Activated T-helper 17 cell treated with anti-CD3 and anti-CD28 coated beads, Interleukin-2, amount 50 U/mL, for 72 hours (primary cell): ENCODE measurements at regions not wholly inside any gene's neighbourhood (a gene's known extent, or its start where the extent isn't known, plus 50 kb on each side); places are given as distances from the start of the nearest gene placed in this dataset.
"Not testable (repeated sequence)": the region's sequence is repeated elsewhere in the genome, so short reads cannot be mapped to it uniquely, and the experiment has no call there.

Source experiments
- ATAC-seq: fragments of 150-1000 bp; cut with Tn5 transposase; replicated peaks from 2 replicates; pipeline ENCODE4 v1.10.0; 2021; ENCODE audit warnings: mild to moderate bottlenecking, moderate library complexity
- H3K27ac Mint-ChIP-seq: one replicate; pipeline ENCODE4 v1.8.0; 2022; ENCODE audit warnings: mixed read lengths
- H3K27me3 Mint-ChIP-seq: one replicate; pipeline ENCODE4 v1.8.0; 2022; ENCODE audit warnings: mixed read lengths
- H3K36me3 Mint-ChIP-seq: one replicate; pipeline ENCODE4 v1.8.0; 2022; ENCODE audit warnings: low read depth, mild to moderate bottlenecking, mixed read lengths
- H3K4me1 Mint-ChIP-seq: one replicate; pipeline ENCODE4 v1.8.0; 2022; ENCODE audit warnings: mixed read lengths
- H3K4me3 Mint-ChIP-seq: one replicate; pipeline ENCODE4 v1.8.0; 2022; ENCODE audit warnings: mild to moderate bottlenecking, mixed read lengths
- H3K9me3 Mint-ChIP-seq: one replicate; pipeline ENCODE4 v1.8.0; 2022; ENCODE audit warnings: mixed read lengths

GRCh38 chr2:63676135-63676534 is 87.4 kb downstream of the MDH1 start:
- H3K4me3 Mint-ChIP-seq = no peak overlapping the region
- H3K27ac Mint-ChIP-seq = no peak overlapping the region
- H3K9me3 Mint-ChIP-seq = no peaks in the 10 kb centered on the region
- no peak for ATAC-seq
- H3K36me3 Mint-ChIP-seq = no peaks in the 10 kb centered on the region
- peaks cover 19% of the 10 kb centered on the region for H3K27me3 Mint-ChIP-seq
- H3K4me1 Mint-ChIP-seq = no peaks in the 10 kb centered on the region

DNA sequence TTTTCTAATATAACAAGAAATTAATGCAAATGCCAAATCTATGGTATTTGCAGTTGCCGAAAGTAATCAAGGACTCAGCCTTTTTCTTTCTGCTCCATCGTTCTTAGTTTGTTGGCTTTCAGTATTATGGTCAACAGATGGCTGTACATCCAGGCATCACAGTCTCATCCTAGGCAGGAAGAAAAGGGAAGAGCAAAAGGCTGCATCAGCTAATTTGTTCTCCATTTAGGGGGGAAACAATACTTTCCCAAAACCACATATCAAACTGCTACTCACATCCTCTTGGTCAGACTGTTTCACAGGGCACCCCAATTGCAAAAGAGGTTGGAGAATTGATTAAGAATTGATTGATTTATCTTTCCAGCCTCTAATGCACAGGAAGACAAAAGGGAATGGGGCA is 89.3 kb downstream of the MDH1 start:
- H3K27ac Mint-ChIP-seq = no peak overlapping the region
- H3K36me3 Mint-ChIP-seq = no peaks in the 10 kb centered on the region
- H3K4me1 Mint-ChIP-seq = no peaks in the 10 kb centered on the region
- no peak overlapping the region for H3K4me3 Mint-ChIP-seq
- no peaks in the 10 kb centered on the region for H3K9me3 Mint-ChIP-seq
- H3K27me3 Mint-ChIP-seq = peaks cover 9% of the 10 kb centered on the region
- no peak for ATAC-seq

- no peaks in the 10 kb centered on the region for H3K9me3 Mint-ChIP-seq
- no peak overlapping the region for H3K4me3 Mint-ChIP-seq
- peaks cover 6% of the 10 kb centered on the region for H3K27me3 Mint-ChIP-seq
- H3K4me1 Mint-ChIP-seq = no peaks in the 10 kb centered on the region
- H3K36me3 Mint-ChIP-seq = no peaks in the 10 kb centered on the region
- no peak for ATAC-seq
- H3K27ac Mint-ChIP-seq = no peak overlapping the region
These were observed 89.8 kb downstream of the MDH1 start for GRCh38 chr2:63678551-63678950.

GRCh38 chr2:63679252-63679855 is 90.6 kb downstream of the MDH1 start:
- Mint-ChIP-seq H3K27me3 (peaks cover 6% of the 10 kb centered on the region), H3K4me1 (no peaks in the 10 kb centered on the region), H3K36me3 (no peaks in the 10 kb centered on the region), H3K9me3 (no peaks in the 10 kb centered on the region), H3K4me3 (no peak overlapping the region), H3K27ac (no peak overlapping the region)
- no peak for ATAC-seq

DNA sequence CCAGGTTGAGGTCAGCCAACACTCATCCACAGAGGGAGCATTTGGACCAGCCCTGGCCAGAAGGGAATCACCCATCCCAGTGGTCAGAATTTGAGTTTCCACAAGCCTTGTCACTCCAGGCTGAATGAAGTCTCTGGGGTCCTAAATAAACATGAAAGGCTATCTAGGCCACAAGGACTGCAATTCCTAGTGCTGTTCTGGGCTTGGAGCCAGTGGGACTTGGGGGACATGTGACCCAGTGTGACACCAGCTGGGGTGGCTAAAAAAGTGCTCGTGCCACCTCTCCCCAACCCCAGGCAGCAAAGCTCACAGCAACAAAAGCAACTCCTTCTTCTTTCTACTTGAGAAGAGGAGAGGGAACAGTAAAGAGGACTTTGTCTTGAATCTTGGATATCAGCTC is 91.7 kb downstream of the MDH1 start:
- Mint-ChIP-seq H3K9me3 (no peaks in the 10 kb centered on the region), H3K27me3 (no peaks in the 10 kb centered on the region), H3K4me1 (no peaks in the 10 kb centered on the region), H3K36me3 (no peaks in the 10 kb centered on the region), H3K27ac (no peak overlapping the region), H3K4me3 (no peak overlapping the region)
- ATAC-seq = no peak

GRCh38 chr2:63681896-63682295 is 93.1 kb downstream of the MDH1 start:
- H3K4me3 Mint-ChIP-seq = no peak overlapping the region
- no peaks in the 10 kb centered on the region for H3K4me1 Mint-ChIP-seq
- no peaks in the 10 kb centered on the region for H3K27me3 Mint-ChIP-seq
- H3K27ac Mint-ChIP-seq = no peak overlapping the region
- H3K9me3 Mint-ChIP-seq = no peaks in the 10 kb centered on the region
- H3K36me3 Mint-ChIP-seq = no peaks in the 10 kb centered on the region
- ATAC-seq = no peak

DNA sequence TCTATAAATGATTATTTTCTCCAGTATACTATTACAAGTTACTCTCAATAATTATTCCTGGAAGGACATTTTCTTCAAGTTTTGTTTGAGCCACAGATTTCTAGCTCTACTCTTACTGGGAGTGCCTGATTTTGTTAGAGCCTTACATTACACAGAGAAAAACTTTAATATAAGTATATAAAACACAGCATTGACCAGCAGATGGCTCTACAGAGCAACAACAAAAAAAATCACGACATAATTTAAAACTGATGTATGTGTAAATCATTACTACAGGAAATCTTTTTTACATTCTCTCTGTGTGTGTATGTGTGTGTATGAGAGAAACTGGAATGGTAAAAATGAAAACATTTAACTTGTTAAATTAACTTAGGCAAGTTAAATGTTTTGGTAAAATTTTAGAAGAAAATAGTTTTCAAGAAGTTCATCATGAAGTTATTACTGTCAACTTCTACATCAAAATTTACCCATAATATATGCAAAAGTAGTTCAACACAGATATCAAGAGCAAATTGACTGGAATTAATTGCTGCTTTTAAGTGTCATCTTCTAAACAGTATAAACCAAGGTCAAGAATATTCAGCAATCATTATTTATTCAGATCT is 103.3 kb downstream of the MDH1 start:
- H3K27me3 Mint-ChIP-seq = no peaks in the 10 kb centered on the region
- no peak overlapping the region for H3K4me3 Mint-ChIP-seq
- no peaks in the 10 kb centered on the region for H3K4me1 Mint-ChIP-seq
- H3K9me3 Mint-ChIP-seq = no peaks in the 10 kb centered on the region
- no peak overlapping the region for H3K27ac Mint-ChIP-seq
- no peaks in the 10 kb centered on the region for H3K36me3 Mint-ChIP-seq
- ATAC-seq = no peak

- no peaks in the 10 kb centered on the region for H3K36me3 Mint-ChIP-seq
- H3K4me3 Mint-ChIP-seq = no peak overlapping the region
- no peaks in the 10 kb centered on the region for H3K4me1 Mint-ChIP-seq
- no peak for ATAC-seq
- no peaks in the 10 kb centered on the region for H3K27me3 Mint-ChIP-seq
- H3K27ac Mint-ChIP-seq = no peak overlapping the region
- H3K9me3 Mint-ChIP-seq = no peaks in the 10 kb centered on the region
These were observed 106.8 kb downstream of the MDH1 start for GRCh38 chr2:63695583-63695982.

DNA sequence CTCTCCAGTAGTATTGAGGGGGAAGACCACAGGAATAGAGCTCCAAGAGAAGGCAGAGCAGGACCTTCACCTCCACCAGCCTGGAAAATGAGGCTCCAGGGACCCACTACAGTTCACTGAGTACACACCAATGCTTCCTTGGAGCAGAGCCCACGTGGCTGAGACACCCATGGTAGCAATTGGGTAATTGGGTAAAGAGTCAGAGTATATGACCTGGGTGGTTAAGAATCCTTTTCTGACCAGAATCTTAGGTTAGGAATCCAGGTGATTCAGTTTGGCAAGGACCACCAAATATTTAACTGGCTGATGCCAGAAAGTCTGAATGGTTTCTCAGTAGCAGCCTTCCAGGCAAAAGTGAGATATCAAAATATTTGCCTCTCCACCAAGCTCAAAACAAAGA is 107.7 kb downstream of the MDH1 start:
- Mint-ChIP-seq H3K4me1 (no peaks in the 10 kb centered on the region), H3K27ac (no peak overlapping the region), H3K36me3 (no peaks in the 10 kb centered on the region), H3K9me3 (no peaks in the 10 kb centered on the region), H3K4me3 (no peak overlapping the region), H3K27me3 (no peaks in the 10 kb centered on the region)
- no peak for ATAC-seq

GRCh38 chr2:63697160-63697559 is 108.4 kb downstream of the MDH1 start:
- no peaks in the 10 kb centered on the region for H3K27me3 Mint-ChIP-seq
- no peak overlapping the region for H3K4me3 Mint-ChIP-seq
- H3K36me3 Mint-ChIP-seq = no peaks in the 10 kb centered on the region
- ATAC-seq = no peak
- H3K27ac Mint-ChIP-seq = no peak overlapping the region
- H3K4me1 Mint-ChIP-seq = no peaks in the 10 kb centered on the region
- no peaks in the 10 kb centered on the region for H3K9me3 Mint-ChIP-seq

DNA sequence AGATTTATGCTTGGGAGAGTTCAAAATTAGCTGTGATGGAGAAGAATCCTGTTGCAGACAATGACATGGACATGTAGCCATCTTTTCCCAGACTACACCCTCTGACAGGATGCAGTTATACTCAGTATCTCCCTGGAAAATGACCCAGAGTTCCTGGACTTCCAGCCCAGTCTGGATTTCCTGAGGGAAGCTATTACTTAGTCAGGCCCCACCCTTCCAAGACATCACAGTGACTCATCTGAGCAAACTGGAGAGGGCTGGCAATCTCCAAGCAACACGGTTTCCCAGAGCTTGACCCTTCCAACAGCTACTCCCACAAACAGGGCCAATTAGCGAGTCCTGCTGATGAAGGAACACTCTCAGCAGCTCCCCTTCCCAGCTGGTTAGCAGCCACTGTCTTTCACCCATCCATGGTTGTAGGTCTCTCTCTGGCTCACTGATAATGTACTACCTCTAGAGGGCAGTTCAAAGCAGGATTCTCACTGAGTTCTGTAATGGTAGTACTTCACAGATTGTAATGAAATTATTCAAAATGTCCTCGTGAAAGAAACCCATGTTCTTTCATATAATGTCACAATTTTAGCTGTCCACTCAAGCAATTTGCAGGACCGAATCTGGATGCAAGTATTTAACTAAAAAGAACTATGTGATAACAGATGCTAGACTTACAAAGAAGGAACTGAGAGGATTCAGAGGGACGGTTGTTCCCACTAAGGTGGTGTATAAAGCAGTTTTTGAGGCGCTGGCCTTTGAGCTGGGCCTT is 110.2 kb downstream of the MDH1 start:
- Mint-ChIP-seq H3K36me3 (no peaks in the 10 kb centered on the region), H3K27ac (no peak overlapping the region), H3K4me1 (no peaks in the 10 kb centered on the region), H3K9me3 (no peaks in the 10 kb centered on the region), H3K4me3 (no peak overlapping the region), H3K27me3 (no peaks in the 10 kb centered on the region)
- ATAC-seq = peak; percentile 79

DNA sequence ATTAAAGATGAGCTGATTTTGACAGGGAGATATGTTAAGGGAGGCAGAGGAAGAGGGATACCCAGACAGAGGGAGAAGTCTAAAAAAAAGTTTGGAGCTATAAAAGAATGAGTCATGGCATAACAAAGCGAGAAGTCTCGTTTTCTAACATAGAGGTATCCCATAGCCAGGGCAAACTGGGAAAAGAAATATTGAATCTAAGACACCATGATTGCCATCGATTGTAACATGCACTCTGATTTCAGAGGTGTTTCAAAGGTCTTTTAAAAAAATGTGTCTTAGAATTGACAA is 110.7 kb downstream of the MDH1 start:
- no peak overlapping the region for H3K4me3 Mint-ChIP-seq
- H3K9me3 Mint-ChIP-seq = no peaks in the 10 kb centered on the region
- H3K27me3 Mint-ChIP-seq = no peaks in the 10 kb centered on the region
- no peaks in the 10 kb centered on the region for H3K36me3 Mint-ChIP-seq
- no peak overlapping the region for H3K27ac Mint-ChIP-seq
- H3K4me1 Mint-ChIP-seq = no peaks in the 10 kb centered on the region
- ATAC-seq = no peak

- no peaks in the 10 kb centered on the region for H3K27me3 Mint-ChIP-seq
- no peaks in the 10 kb centered on the region for H3K36me3 Mint-ChIP-seq
- H3K27ac Mint-ChIP-seq = no peak overlapping the region
- no peaks in the 10 kb centered on the region for H3K9me3 Mint-ChIP-seq
- no peaks in the 10 kb centered on the region for H3K4me1 Mint-ChIP-seq
- no peak for ATAC-seq
- H3K4me3 Mint-ChIP-seq = no peak overlapping the region
These were observed 111.5 kb downstream of the MDH1 start for GRCh38 chr2:63700271-63700670.

DNA sequence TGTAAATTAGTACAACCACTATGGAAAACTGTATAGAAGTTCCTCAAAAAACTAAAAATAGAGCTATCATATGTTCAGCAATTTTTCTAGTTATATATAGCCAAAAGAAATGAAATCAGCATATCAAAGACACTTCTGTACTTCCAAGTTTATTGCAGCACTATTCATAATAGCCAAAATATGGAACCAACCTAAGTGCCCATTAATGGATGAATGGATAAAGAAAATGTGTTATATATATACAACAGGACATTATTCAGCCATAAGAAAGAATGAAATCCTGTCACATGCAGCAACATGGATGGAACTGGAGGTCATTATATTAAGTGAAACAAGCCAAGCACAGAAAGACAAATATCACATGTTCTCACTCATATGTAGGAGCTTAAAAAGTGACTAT is 112.6 kb downstream of the MDH1 start:
- no peaks in the 10 kb centered on the region for H3K27me3 Mint-ChIP-seq
- H3K36me3 Mint-ChIP-seq = no peaks in the 10 kb centered on the region
- no peak for ATAC-seq
- no peaks in the 10 kb centered on the region for H3K4me1 Mint-ChIP-seq
- H3K27ac Mint-ChIP-seq = no peak overlapping the region
- H3K4me3 Mint-ChIP-seq = no peak overlapping the region
- H3K9me3 Mint-ChIP-seq = no peaks in the 10 kb centered on the region

GRCh38 chr2:63706084-63706483 is 117.3 kb downstream of the MDH1 start:
- not testable (repeated sequence) for H3K36me3 Mint-ChIP-seq, H3K27me3 Mint-ChIP-seq, H3K9me3 Mint-ChIP-seq, ATAC-seq, H3K27ac Mint-ChIP-seq, H3K4me1 Mint-ChIP-seq, H3K4me3 Mint-ChIP-seq
